ENCODE measurements at regions not wholly inside any gene's neighbourhood (a gene's known extent, or its start where the extent isn't known, plus 50 kb on each side); places are given as distances from the start of the nearest gene placed in this dataset.
"Not testable (repeated sequence)": the region's sequence is repeated elsewhere in the genome, so short reads cannot be mapped to it uniquely, and the experiment has no call there.

GRCh38 chr12:9340422-9341259, 132.4 kb upstream of the PZP start:
- intact Hi-C loops (cut with micrococcal nuclease), result loop anchor here (2.0 kb wide), 1 partner anchor 24 kb away; no protein-coding TSS in a partner anchor

- intact Hi-C loops (cut with micrococcal nuclease), result loop anchor here (10.0 kb wide), 1 partner anchor 367 kb away; no protein-coding TSS in a partner anchor
These were observed 129.5 kb upstream of the PZP start for GRCh38 chr12:9337656-9338055.

GRCh38 chr12:9336375-9337011, 128.3 kb upstream of the PZP start:
- intact Hi-C loops (cut with micrococcal nuclease), result loop anchor here (10.0 kb wide), 1 partner anchor 368 kb away; no protein-coding TSS in a partner anchor

GRCh38 chr12:9335867-9336266, 127.7 kb upstream of the PZP start:
- intact Hi-C loops (cut with micrococcal nuclease), result loop anchor here (10.0 kb wide), 1 partner anchor 369 kb away; no protein-coding TSS in a partner anchor

GRCh38 chr12:9334964-9335363, 126.8 kb upstream of the PZP start:
- intact Hi-C loops (cut with micrococcal nuclease), result loop anchor here (10.0 kb wide), 1 partner anchor 370 kb away; no protein-coding TSS in a partner anchor

GRCh38 chr12:9334041-9334692, 126.0 kb upstream of the PZP start:
- intact Hi-C loops (cut with micrococcal nuclease), result loop anchor here (10.0 kb wide), 1 partner anchor 371 kb away; no protein-coding TSS in a partner anchor

GRCh38 chr12:9333161-9333560, 125.0 kb upstream of the PZP start:
- intact Hi-C loops (cut with micrococcal nuclease), result loop anchor here (10.0 kb wide), 1 partner anchor 372 kb away; no protein-coding TSS in a partner anchor

- intact Hi-C loops (cut with micrococcal nuclease), result loop anchor here (10.0 kb wide), 1 partner anchor 372 kb away; no protein-coding TSS in a partner anchor
These were observed 124.4 kb upstream of the PZP start for GRCh38 chr12:9332564-9332963.

GRCh38 chr12:9331218-9331626, 123.0 kb upstream of the PZP start:
- intact Hi-C loops (cut with micrococcal nuclease), result loop anchor here (1.0 to 10.0 kb wide), 2 partner anchors 303 to 374 kb away; no protein-coding TSS in a partner anchor

- intact Hi-C loops (cut with micrococcal nuclease), result no loop called here
These were observed 120.8 kb upstream of the PZP start for GRCh38 chr12:9329019-9329418.

GRCh38 chr12:9328065-9328464, 119.9 kb upstream of the PZP start:
- intact Hi-C loops (cut with micrococcal nuclease), result no loop called here

- intact Hi-C loops (cut with micrococcal nuclease), result no loop called here
These were observed 119.1 kb upstream of the PZP start for GRCh38 chr12:9327320-9327719.

GRCh38 chr12:9326849-9327248, 118.7 kb upstream of the PZP start:
- intact Hi-C loops (cut with micrococcal nuclease), result not testable (repeated sequence)

- intact Hi-C loops (cut with micrococcal nuclease), result no loop called here
These were observed 117.9 kb upstream of the PZP start for GRCh38 chr12:9326085-9326484.

- intact Hi-C loops (cut with micrococcal nuclease), result no loop called here
These were observed 117.3 kb upstream of the PZP start for GRCh38 chr12:9325471-9325870.

- intact Hi-C loops (cut with micrococcal nuclease), result no loop called here
These were observed 116.6 kb upstream of the PZP start for GRCh38 chr12:9324782-9325181.

GRCh38 chr12:9323144-9323681, 115.0 kb upstream of the PZP start:
- intact Hi-C loops (cut with micrococcal nuclease), result no loop called here

GRCh38 chr12:9319842-9320173, 111.6 kb upstream of the PZP start:
- intact Hi-C loops (cut with micrococcal nuclease), result no loop called here

- intact Hi-C loops (cut with micrococcal nuclease), result no loop called here
These were observed 111.0 kb upstream of the PZP start for GRCh38 chr12:9319044-9319841.

GRCh38 chr12:9313479-9313878, 105.3 kb upstream of the PZP start:
- intact Hi-C loops (cut with micrococcal nuclease), result not testable (repeated sequence)

Data from T-helper 2 cell treated with Interferon-gamma antibody and Interleukin-4, amounts not matched to agents 100 ng/mL and 5 ng/mL, for 36 hours (primary cell).